ENCODE measurements at regions not wholly inside any gene's neighbourhood (a gene's known extent, or its start where the extent isn't known, plus 50 kb on each side); places are given as distances from the start of the nearest gene placed in this dataset.

DNA sequence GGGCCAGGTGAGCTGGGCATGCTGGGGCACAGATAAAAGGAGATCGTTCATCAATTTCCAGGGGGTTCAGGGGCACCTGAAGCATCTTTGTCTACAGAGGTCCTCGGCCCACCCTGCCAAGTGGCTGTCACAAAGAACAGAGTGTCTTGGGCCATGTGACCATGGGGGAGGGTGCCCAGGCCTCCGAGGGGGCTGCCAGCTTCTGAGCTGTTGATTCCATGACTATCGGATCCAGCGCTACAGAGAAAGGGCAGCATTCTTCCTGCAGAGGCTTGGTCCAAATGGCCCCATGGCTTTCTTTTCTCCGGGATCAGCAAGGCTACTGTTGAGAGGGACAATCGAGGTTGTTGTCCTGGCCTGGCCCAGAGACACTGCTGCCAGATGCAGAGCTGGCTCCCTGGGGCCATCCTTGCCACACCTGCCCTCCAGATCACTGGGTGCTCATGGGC is 289.2 kb downstream of the ZSWIM6 start:
- intact Hi-C loops (cut with DNase I), result no loop called here
- H3K27ac ChIP-seq (ENCODE audit: low read depth in 2 of 2, low read length in 2 of 2), result peak overlapping the region; percentile 7 to 40
- H3K9me3 ChIP-seq (ENCODE audit: control insufficient read depth in 2 of 3, insufficient read depth in 1 of 3, low read length in 3 of 3), result no peaks in the 10 kb centered on the region
- peaks cover 0 to 7% (median 2%) of the 10 kb centered on the region in 3 donors for H3K4me1 ChIP-seq (ENCODE audit: control insufficient read depth in 2 of 3, insufficient read depth in 2 of 3, low read depth in 1 of 3, low read length in 3 of 3)
- H3K4me3 ChIP-seq (ENCODE audit: low read length in 3 of 3), result no peak overlapping the region
- FAIRE-seq (no peak), DNase-seq (peak in 1 of 5 donors; percentile 52)
- TF ChIP-seq, protein P1, sequence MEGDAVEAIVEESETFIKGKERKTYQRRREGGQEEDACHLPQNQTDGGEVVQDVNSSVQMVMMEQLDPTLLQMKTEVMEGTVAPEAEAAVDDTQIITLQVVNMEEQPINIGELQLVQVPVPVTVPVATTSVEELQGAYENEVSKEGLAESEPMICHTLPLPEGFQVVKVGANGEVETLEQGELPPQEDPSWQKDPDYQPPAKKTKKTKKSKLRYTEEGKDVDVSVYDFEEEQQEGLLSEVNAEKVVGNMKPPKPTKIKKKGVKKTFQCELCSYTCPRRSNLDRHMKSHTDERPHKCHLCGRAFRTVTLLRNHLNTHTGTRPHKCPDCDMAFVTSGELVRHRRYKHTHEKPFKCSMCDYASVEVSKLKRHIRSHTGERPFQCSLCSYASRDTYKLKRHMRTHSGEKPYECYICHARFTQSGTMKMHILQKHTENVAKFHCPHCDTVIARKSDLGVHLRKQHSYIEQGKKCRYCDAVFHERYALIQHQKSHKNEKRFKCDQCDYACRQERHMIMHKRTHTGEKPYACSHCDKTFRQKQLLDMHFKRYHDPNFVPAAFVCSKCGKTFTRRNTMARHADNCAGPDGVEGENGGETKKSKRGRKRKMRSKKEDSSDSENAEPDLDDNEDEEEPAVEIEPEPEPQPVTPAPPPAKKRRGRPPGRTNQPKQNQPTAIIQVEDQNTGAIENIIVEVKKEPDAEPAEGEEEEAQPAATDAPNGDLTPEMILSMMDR (IDR thresholded peaks at IDR 0.05; ENCODE audit: borderline replicate concordance, extremely low read depth, insufficient read depth), result no peak
- no peak overlapping the region for H3K9ac ChIP-seq (ENCODE audit: low read length in 3 of 3)
- no peaks in the 10 kb centered on the region for H3K36me3 ChIP-seq (ENCODE audit: control insufficient read depth in 2 of 3, insufficient read depth in 3 of 3, low read length in 3 of 3)
- H3K27me3 ChIP-seq (ENCODE audit: control insufficient read depth, insufficient read depth, low read length), result no peaks in the 10 kb centered on the region

DNA sequence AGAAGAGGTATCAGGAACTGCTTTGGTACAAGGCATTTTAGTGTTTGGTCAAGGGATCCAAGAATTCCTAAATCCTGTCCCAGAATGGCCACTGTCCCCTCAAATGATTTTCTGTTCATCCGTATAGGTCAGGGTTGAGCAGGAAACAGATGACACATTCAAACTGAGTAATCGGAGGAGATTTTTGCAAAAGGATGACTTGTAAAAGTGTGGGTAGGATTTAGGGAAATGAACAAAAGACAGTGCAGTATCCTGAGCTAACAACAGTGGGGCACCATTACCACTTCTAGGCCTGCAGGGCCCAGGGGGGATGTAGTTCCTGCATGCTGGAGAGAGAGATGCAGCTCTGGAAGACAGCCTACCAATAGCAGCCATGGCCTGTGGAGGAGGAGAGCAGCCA is 290.1 kb downstream of the ZSWIM6 start:
- no peak overlapping the region for H3K4me3 ChIP-seq (ENCODE audit: low read length in 3 of 3)
- H3K27ac ChIP-seq (ENCODE audit: low read depth in 2 of 2, low read length in 2 of 2), result no peak overlapping the region
- H3K9me3 ChIP-seq (ENCODE audit: control insufficient read depth in 2 of 3, insufficient read depth in 1 of 3, low read length in 3 of 3), result no peaks in the 10 kb centered on the region
- TF ChIP-seq, protein P1 (IDR thresholded peaks at IDR 0.05; ENCODE audit: borderline replicate concordance, extremely low read depth, insufficient read depth), result no peak
- no peaks in the 10 kb centered on the region for H3K27me3 ChIP-seq (ENCODE audit: control insufficient read depth, insufficient read depth, low read length)
- peaks cover 0 to 7% (median 2%) of the 10 kb centered on the region in 3 donors for H3K4me1 ChIP-seq (ENCODE audit: control insufficient read depth in 2 of 3, insufficient read depth in 2 of 3, low read depth in 1 of 3, low read length in 3 of 3)
- no peak overlapping the region for H3K9ac ChIP-seq (ENCODE audit: low read length in 3 of 3)
- FAIRE-seq (no peak), DNase-seq (no peak)
- H3K36me3 ChIP-seq (ENCODE audit: control insufficient read depth in 2 of 3, insufficient read depth in 3 of 3, low read length in 3 of 3), result no peaks in the 10 kb centered on the region
- intact Hi-C loops (cut with DNase I), result no loop called here

DNA sequence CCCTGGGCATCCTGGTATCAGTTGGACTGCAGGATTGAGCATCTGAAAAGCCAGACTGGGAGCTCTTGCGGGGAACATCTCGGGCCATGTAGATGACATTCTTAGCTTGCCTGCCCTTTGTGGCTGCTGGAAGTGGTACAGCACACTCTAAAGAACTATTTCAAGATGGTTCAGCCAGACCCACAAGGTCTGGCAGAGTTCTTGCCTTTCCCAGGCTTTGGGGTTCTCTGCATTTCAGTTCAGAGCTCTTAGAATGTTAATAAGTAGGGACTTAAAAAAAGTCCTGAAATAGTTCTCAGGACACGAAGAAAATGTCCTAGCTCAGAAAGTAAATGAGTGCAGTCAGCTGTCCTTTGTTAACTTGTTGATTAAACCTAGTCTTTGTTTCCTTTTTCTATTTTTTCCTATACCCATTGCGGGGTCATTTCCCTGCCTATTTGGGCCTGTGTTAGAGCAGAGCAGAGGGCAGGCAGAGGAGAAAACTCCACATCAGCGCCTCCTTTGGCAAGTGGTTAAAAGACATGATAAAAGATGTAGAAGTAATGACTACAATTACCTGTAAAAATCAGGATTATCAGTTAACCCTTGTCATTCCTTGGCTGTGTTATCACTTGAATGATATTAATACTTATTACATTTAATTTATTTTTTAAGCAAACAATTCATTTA is 291.5 kb downstream of the ZSWIM6 start:
- H3K9me3 ChIP-seq (ENCODE audit: control insufficient read depth in 2 of 3, insufficient read depth in 1 of 3, low read length in 3 of 3), result no peaks in the 10 kb centered on the region
- H3K4me3 ChIP-seq (ENCODE audit: low read length in 3 of 3), result no peak overlapping the region
- peaks cover 0 to 7% (median 2%) of the 10 kb centered on the region in 3 donors for H3K4me1 ChIP-seq (ENCODE audit: control insufficient read depth in 2 of 3, insufficient read depth in 2 of 3, low read depth in 1 of 3, low read length in 3 of 3)
- intact Hi-C loops (cut with DNase I), result no loop called here
- no peak overlapping the region for H3K27ac ChIP-seq (ENCODE audit: low read depth in 2 of 2, low read length in 2 of 2)
- no peak overlapping the region for H3K9ac ChIP-seq (ENCODE audit: low read length in 3 of 3)
- TF ChIP-seq, protein P1 (IDR thresholded peaks at IDR 0.05; ENCODE audit: borderline replicate concordance, extremely low read depth, insufficient read depth), result no peak
- no peaks in the 10 kb centered on the region for H3K36me3 ChIP-seq (ENCODE audit: control insufficient read depth in 2 of 3, insufficient read depth in 3 of 3, low read length in 3 of 3)
- no peaks in the 10 kb centered on the region for H3K27me3 ChIP-seq (ENCODE audit: control insufficient read depth, insufficient read depth, low read length)
- no peak for FAIRE-seq
- DNase-seq, result no peak

Measured in kidney (tissue), 13 donors.